ENCODE measurements at regions not wholly inside any gene's neighbourhood (a gene's known extent, or its start where the extent isn't known, plus 50 kb on each side); places are given as distances from the start of the nearest gene placed in this dataset.

GRCh38 chr6:49339096-49339495, 124.0 kb downstream of the MMUT start:
- Mint-ChIP-seq H3K27ac (ENCODE audit: unreplicated experiment) (no peak overlapping the region), H3K27me3 (ENCODE audit: unreplicated experiment) (no peaks in the 10 kb centered on the region), H3K36me3 (ENCODE audit: low read depth, unreplicated experiment) (no peaks in the 10 kb centered on the region), H3K4me3 (ENCODE audit: unreplicated experiment) (no peak overlapping the region), H3K9me3 (ENCODE audit: unreplicated experiment) (no peaks in the 10 kb centered on the region), H3K4me1 (ENCODE audit: unreplicated experiment) (no peaks in the 10 kb centered on the region)
- TF ChIP-seq CTCF (IDR thresholded peaks at IDR 0.05; ENCODE audit: unreplicated experiment), result no peak
- DNase-seq (ENCODE audit: low spot score), result no peak

GRCh38 chr6:49336514-49337131, 126.4 kb downstream of the MMUT start:
- TF ChIP-seq CTCF (IDR thresholded peaks at IDR 0.05; ENCODE audit: unreplicated experiment), result no peak
- Mint-ChIP-seq H3K4me1 (ENCODE audit: unreplicated experiment) (no peaks in the 10 kb centered on the region), H3K36me3 (ENCODE audit: low read depth, unreplicated experiment) (no peaks in the 10 kb centered on the region), H3K27ac (ENCODE audit: unreplicated experiment) (no peak overlapping the region), H3K4me3 (ENCODE audit: unreplicated experiment) (no peak overlapping the region), H3K9me3 (ENCODE audit: unreplicated experiment) (no peaks in the 10 kb centered on the region), H3K27me3 (ENCODE audit: unreplicated experiment) (no peaks in the 10 kb centered on the region)
- no peak for DNase-seq (ENCODE audit: low spot score)

- Mint-ChIP-seq H3K9me3 (ENCODE audit: unreplicated experiment) (no peaks in the 10 kb centered on the region), H3K27me3 (ENCODE audit: unreplicated experiment) (no peaks in the 10 kb centered on the region), H3K36me3 (ENCODE audit: low read depth, unreplicated experiment) (no peaks in the 10 kb centered on the region), H3K4me3 (ENCODE audit: unreplicated experiment) (no peak overlapping the region), H3K27ac (ENCODE audit: unreplicated experiment) (no peak overlapping the region), H3K4me1 (ENCODE audit: unreplicated experiment) (no peaks in the 10 kb centered on the region)
- DNase-seq (ENCODE audit: low spot score), result no peak
- TF ChIP-seq CTCF (IDR thresholded peaks at IDR 0.05; ENCODE audit: unreplicated experiment), result no peak
Measured at GRCh38 chr6:49333345-49334125, 129.5 kb downstream of the MMUT start.

GRCh38 chr6:49332781-49333180, 130.3 kb downstream of the MMUT start:
- H3K9me3 Mint-ChIP-seq (ENCODE audit: unreplicated experiment), result no peaks in the 10 kb centered on the region
- no peak overlapping the region for H3K27ac Mint-ChIP-seq (ENCODE audit: unreplicated experiment)
- no peak overlapping the region for H3K4me3 Mint-ChIP-seq (ENCODE audit: unreplicated experiment)
- H3K27me3 Mint-ChIP-seq (ENCODE audit: unreplicated experiment), result no peaks in the 10 kb centered on the region
- DNase-seq (ENCODE audit: low spot score), result no peak
- no peaks in the 10 kb centered on the region for H3K36me3 Mint-ChIP-seq (ENCODE audit: low read depth, unreplicated experiment)
- TF ChIP-seq CTCF (IDR thresholded peaks at IDR 0.05; ENCODE audit: unreplicated experiment), result no peak
- H3K4me1 Mint-ChIP-seq (ENCODE audit: unreplicated experiment), result no peaks in the 10 kb centered on the region

- no peaks in the 10 kb centered on the region for H3K36me3 Mint-ChIP-seq (ENCODE audit: low read depth, unreplicated experiment)
- H3K9me3 Mint-ChIP-seq (ENCODE audit: unreplicated experiment), result no peaks in the 10 kb centered on the region
Measured at GRCh38 chr6:49329186-49329585, 133.9 kb downstream of the MMUT start.

More at GRCh38 chr6:49329186-49329585, 133.9 kb downstream of the MMUT start:
- Mint-ChIP-seq H3K27me3 (ENCODE audit: unreplicated experiment) (no peaks in the 10 kb centered on the region), H3K4me3 (ENCODE audit: unreplicated experiment) (no peak overlapping the region), H3K27ac (ENCODE audit: unreplicated experiment) (no peak overlapping the region), H3K4me1 (ENCODE audit: unreplicated experiment) (peaks cover 5% of the 10 kb centered on the region)
- no peak for TF ChIP-seq CTCF (IDR thresholded peaks at IDR 0.05; ENCODE audit: unreplicated experiment)
- DNase-seq (ENCODE audit: low spot score), result no peak
